Progenitor cell of endocrine pancreas (in vitro differentiated cells): ENCODE measurements at regions not wholly inside any gene's neighbourhood (a gene's known extent, or its start where the extent isn't known, plus 50 kb on each side); places are given as distances from the start of the nearest gene placed in this dataset.
A peak's percentile ranks its signal among the peaks of the same experiment; 100 is the strongest.

ENCODE experiments used
- DNase-seq: peaks from one replicate; pipeline ENCODE4 v3.0.0; 2021; ENCODE audit warnings: low spot score; ENCODE audit not compliant: unreplicated experiment
- H3K27ac Mint-ChIP-seq: 2 replicates; pipeline ENCODE4 v1.8.0; 2021; ENCODE audit warnings: mild to moderate bottlenecking, moderate library complexity, mixed read lengths
- H3K27me3 Mint-ChIP-seq: 2 replicates; pipeline ENCODE4 v1.8.0; 2021; ENCODE audit warnings: mixed read lengths
- H3K36me3 Mint-ChIP-seq: 2 replicates; pipeline ENCODE4 v1.8.0; 2022; ENCODE audit warnings: mixed read lengths; ENCODE audit not compliant: insufficient read depth
- H3K4me1 Mint-ChIP-seq: 2 replicates; pipeline ENCODE4 v1.8.0; 2021; ENCODE audit warnings: low read depth, mixed read lengths
- H3K4me3 Mint-ChIP-seq: 2 replicates; pipeline ENCODE4 v1.8.0; 2021; ENCODE audit warnings: low read depth, mild to moderate bottlenecking, moderate library complexity, mixed read lengths
- H3K9me3 Mint-ChIP-seq: 2 replicates; pipeline ENCODE4 v1.8.0; 2021; ENCODE audit warnings: low read depth, mixed read lengths
- TF ChIP-seq, protein P1 (sequence below): fragments of 200-600 bp; sonication (generic); IDR thresholded peaks from one replicate; pipeline ENCODE4 v1.5.0; 2021; ENCODE audit warnings: antibody characterized with exemption, mild to moderate bottlenecking; ENCODE audit not compliant: unreplicated experiment

GRCh38 chr6:155946860-155947259 lies 491.2 kb upstream of the NOX3 start:
- TF ChIP-seq, protein P1, sequence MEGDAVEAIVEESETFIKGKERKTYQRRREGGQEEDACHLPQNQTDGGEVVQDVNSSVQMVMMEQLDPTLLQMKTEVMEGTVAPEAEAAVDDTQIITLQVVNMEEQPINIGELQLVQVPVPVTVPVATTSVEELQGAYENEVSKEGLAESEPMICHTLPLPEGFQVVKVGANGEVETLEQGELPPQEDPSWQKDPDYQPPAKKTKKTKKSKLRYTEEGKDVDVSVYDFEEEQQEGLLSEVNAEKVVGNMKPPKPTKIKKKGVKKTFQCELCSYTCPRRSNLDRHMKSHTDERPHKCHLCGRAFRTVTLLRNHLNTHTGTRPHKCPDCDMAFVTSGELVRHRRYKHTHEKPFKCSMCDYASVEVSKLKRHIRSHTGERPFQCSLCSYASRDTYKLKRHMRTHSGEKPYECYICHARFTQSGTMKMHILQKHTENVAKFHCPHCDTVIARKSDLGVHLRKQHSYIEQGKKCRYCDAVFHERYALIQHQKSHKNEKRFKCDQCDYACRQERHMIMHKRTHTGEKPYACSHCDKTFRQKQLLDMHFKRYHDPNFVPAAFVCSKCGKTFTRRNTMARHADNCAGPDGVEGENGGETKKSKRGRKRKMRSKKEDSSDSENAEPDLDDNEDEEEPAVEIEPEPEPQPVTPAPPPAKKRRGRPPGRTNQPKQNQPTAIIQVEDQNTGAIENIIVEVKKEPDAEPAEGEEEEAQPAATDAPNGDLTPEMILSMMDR, result no peak
- DNase-seq, result no peak
- Mint-ChIP-seq H3K27ac (no peak overlapping the region), H3K4me3 (no peak overlapping the region), H3K36me3 (no peaks in the 10 kb centered on the region), H3K4me1 (no peaks in the 10 kb centered on the region), H3K27me3 (no peaks in the 10 kb centered on the region), H3K9me3 (no peaks in the 10 kb centered on the region)

- Mint-ChIP-seq H3K4me1 (peaks cover 7% of the 10 kb centered on the region), H3K27me3 (no peaks in the 10 kb centered on the region), H3K27ac (no peak overlapping the region), H3K4me3 (no peak overlapping the region), H3K36me3 (no peaks in the 10 kb centered on the region), H3K9me3 (peaks cover 2% of the 10 kb centered on the region)
- DNase-seq, result no peak
- TF ChIP-seq, protein P1, result no peak
These were observed 488.0 kb upstream of the NOX3 start for GRCh38 chr6:155943635-155944034.

- peaks cover 11% of the 10 kb centered on the region for H3K4me1 Mint-ChIP-seq
- H3K9me3 Mint-ChIP-seq, result peaks cover 2% of the 10 kb centered on the region
- H3K36me3 Mint-ChIP-seq, result no peaks in the 10 kb centered on the region
- no peaks in the 10 kb centered on the region for H3K27me3 Mint-ChIP-seq
- H3K27ac Mint-ChIP-seq, result peak overlapping the region; percentile 36
- TF ChIP-seq, protein P1, result no peak
- DNase-seq, result no peak
- H3K4me3 Mint-ChIP-seq, result no peak overlapping the region
These were observed 483.6 kb upstream of the NOX3 start for GRCh38 chr6:155939253-155939652.

DNA sequence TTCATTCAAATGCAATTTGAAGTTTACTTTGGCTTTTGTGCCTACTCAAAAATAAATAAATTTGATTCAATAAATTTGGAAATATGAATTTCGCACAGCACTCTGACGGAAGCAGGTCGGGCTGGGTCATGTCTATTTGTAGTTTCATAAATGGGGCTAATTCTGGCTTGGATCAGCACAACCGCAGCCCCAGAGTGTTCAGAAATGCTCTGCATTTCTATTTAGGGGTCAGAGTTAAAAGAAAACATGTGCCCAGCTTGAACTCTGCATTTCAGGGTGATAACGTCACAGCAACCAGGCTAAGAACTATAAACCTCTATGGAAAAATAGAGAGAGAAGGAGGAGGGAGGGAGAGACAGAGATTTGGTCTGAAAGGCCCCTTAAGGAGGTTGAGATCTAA lies 480.9 kb upstream of the NOX3 start:
- H3K36me3 Mint-ChIP-seq, result no peaks in the 10 kb centered on the region
- H3K4me1 Mint-ChIP-seq, result peaks cover 11% of the 10 kb centered on the region
- no peak overlapping the region for H3K4me3 Mint-ChIP-seq
- TF ChIP-seq, protein P1, result no peak
- no peaks in the 10 kb centered on the region for H3K27me3 Mint-ChIP-seq
- peaks cover 2% of the 10 kb centered on the region for H3K9me3 Mint-ChIP-seq
- DNase-seq, result no peak
- no peak overlapping the region for H3K27ac Mint-ChIP-seq

GRCh38 chr6:155936127-155936526 lies 480.5 kb upstream of the NOX3 start:
- no peaks in the 10 kb centered on the region for H3K9me3 Mint-ChIP-seq
- peaks cover 11% of the 10 kb centered on the region for H3K4me1 Mint-ChIP-seq
- no peaks in the 10 kb centered on the region for H3K27me3 Mint-ChIP-seq
- H3K27ac Mint-ChIP-seq, result no peak overlapping the region
- no peaks in the 10 kb centered on the region for H3K36me3 Mint-ChIP-seq
- H3K4me3 Mint-ChIP-seq, result no peak overlapping the region
- DNase-seq, result no peak
- TF ChIP-seq, protein P1, result no peak
